HT1080 (cell line): ENCODE measurements at regions not wholly inside any gene's neighbourhood (a gene's known extent, or its start where the extent isn't known, plus 50 kb on each side); places are given as distances from the start of the nearest gene placed in this dataset.

Experiments used
- DNase-seq: peaks from one replicate; pipeline ENCODE4 v3.0.0-alpha.2; 2015; ENCODE audit warnings: low read depth

GRCh38 chr1:165073185-165074007 is 283.1 kb downstream of the LMX1A start:
- DNase-seq = peak; percentile 25

GRCh38 chr1:165070675-165071074 is 285.8 kb downstream of the LMX1A start:
- no peak for DNase-seq

- DNase-seq = no peak
Observed at GRCh38 chr1:165069829-165070228, 286.7 kb downstream of the LMX1A start.

- DNase-seq = no peak
Observed at GRCh38 chr1:165068741-165069140, 287.8 kb downstream of the LMX1A start.

- DNase-seq = no peak
Observed at GRCh38 chr1:165067829-165068228, 288.7 kb downstream of the LMX1A start.

- DNase-seq = no peak
Observed at GRCh38 chr1:165063181-165063965, 293.1 kb downstream of the LMX1A start.

GRCh38 chr1:165062346-165062745 is 294.2 kb downstream of the LMX1A start:
- no peak for DNase-seq

GRCh38 chr1:165060285-165060793 is 296.2 kb downstream of the LMX1A start:
- DNase-seq = no peak

- DNase-seq = no peak
Observed at GRCh38 chr1:165057956-165058355, 298.6 kb downstream of the LMX1A start.

- no peak for DNase-seq
Observed at GRCh38 chr1:165056914-165057313, 299.6 kb downstream of the LMX1A start.

- no peak for DNase-seq
Observed at GRCh38 chr1:165055581-165055980, 300.9 kb downstream of the LMX1A start.

- DNase-seq = no peak
Observed at GRCh38 chr1:165054627-165055026, 301.9 kb downstream of the LMX1A start.

GRCh38 chr1:165053351-165053750 is 303.2 kb downstream of the LMX1A start:
- no peak for DNase-seq

GRCh38 chr1:165052936-165053335 is 303.6 kb downstream of the LMX1A start:
- no peak for DNase-seq

- DNase-seq = no peak
Observed at GRCh38 chr1:165052431-165052830, 304.1 kb downstream of the LMX1A start.

- DNase-seq = no peak
Observed at GRCh38 chr1:165050246-165050645, 306.3 kb downstream of the LMX1A start.

GRCh38 chr1:165047994-165048393 is 308.5 kb downstream of the LMX1A start:
- no peak for DNase-seq

GRCh38 chr1:165045902-165046301 is 310.6 kb downstream of the LMX1A start:
- no peak for DNase-seq

GRCh38 chr1:165040641-165041040 is 315.9 kb downstream of the LMX1A start:
- no peak for DNase-seq

- DNase-seq = no peak
Observed at GRCh38 chr1:165039996-165040395, 316.5 kb downstream of the LMX1A start.

GRCh38 chr1:165036403-165036802 is 320.1 kb downstream of the LMX1A start:
- DNase-seq = no peak

GRCh38 chr1:165034136-165034809 is 322.2 kb downstream of the LMX1A start:
- no peak for DNase-seq
